ENCODE measurements at regions not wholly inside any gene's neighbourhood (a gene's known extent, or its start where the extent isn't known, plus 50 kb on each side); places are given as distances from the start of the nearest gene placed in this dataset.

DNA sequence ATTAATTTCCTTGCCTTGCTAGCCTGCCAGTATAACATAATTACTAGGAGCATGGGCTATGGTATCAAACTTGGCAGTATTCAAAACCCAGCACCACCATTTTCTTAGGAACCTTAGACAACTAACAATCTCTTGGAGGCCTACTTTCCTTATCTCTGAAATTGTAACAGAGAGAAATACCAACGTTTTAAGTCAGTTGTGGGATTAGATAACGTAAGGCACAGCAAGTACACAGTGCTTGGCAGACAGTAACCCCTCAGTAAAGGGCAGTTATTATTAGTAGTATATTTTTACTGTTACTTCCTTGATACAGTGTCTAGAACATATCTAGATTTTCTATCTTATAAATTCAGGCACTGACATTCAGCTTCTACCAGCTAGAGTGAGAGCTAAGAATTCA is 309.6 kb downstream of the ACTL7B start:
- DNase-seq = no peak

DNA sequence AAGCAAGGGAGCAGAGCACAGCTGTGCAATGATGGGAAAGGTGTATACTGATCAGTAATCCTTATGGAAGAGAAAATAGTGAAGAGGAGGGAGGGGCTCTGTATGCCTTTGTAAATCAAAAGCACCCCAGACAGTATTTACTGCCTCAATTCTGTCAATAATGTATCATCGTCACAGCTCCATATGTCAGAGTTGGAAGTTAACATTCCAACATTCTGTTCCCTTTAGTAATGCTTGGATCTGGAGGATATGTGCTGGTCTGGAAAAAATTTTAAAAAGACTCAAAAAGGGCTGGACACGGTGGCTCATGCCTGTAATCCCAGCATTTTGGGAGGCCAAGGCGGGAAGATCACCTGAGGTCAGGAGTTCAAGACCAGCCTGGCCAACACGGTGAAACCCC is 310.4 kb downstream of the ACTL7B start:
- no peak for DNase-seq

DNA sequence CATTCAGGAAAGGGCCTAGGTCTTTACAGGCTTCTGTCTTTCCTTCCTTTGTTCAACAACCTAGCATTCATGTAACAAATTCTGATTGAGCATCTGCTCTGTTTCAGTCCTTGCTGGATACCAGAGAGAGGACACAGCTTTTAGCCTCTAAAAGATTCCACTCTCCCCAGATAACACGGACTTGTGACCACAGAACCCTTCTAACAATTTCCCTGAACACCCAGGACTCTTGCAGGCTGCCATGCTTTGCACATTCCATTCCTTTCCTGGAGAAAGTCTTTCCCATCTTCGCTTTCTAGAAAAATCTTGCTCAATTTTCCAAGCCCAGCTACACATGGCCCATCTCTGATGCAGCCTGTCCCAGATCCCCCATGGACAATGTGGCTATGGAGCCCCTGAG is 310.9 kb downstream of the ACTL7B start:
- DNase-seq = no peak

DNA sequence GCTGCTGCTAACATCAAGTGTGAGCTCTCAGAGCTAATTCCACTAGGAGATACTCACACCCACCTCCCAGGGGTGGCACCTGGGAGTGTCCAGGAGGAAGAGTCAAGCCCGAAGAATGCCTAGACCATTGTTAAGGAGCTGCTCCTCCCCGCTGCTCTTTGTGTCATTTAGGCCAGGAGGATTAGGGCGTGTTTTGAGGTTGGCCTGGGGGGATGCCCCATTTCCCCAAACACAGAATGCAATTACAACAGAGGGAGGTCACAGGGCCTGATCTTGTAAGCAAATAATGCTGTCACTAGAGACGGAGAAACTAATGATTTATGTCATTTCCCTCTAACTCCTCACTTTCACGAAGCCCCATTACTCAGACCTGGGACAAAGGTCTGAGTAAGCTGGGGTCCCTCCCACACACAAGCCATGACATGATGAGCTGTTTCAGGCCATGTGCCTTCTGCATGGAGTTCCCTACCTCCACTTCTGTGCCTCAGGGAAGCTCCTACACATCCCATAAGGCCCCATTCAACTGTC is 312.5 kb downstream of the ACTL7B start:
- no peak for DNase-seq

DNA sequence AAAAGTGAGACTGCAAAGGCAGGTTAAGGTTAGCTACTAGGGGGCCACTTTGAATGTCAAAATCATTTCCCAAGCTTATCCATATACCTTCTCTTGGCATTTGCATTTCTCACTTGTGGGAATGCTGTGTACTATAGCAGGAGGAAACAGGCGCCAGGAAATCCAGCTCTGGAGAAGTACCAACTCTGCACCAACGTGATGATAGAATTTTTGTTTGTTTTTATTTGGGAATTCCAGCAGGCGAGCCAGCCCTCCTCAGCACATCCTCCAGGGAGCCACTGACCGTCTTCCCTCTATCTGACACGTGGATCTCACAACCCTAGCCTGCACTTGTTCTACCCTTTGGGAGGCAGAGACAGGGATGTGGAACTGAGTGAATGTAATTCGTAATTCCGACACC is 318.0 kb downstream of the ACTL7B start:
- no peak for DNase-seq

DNA sequence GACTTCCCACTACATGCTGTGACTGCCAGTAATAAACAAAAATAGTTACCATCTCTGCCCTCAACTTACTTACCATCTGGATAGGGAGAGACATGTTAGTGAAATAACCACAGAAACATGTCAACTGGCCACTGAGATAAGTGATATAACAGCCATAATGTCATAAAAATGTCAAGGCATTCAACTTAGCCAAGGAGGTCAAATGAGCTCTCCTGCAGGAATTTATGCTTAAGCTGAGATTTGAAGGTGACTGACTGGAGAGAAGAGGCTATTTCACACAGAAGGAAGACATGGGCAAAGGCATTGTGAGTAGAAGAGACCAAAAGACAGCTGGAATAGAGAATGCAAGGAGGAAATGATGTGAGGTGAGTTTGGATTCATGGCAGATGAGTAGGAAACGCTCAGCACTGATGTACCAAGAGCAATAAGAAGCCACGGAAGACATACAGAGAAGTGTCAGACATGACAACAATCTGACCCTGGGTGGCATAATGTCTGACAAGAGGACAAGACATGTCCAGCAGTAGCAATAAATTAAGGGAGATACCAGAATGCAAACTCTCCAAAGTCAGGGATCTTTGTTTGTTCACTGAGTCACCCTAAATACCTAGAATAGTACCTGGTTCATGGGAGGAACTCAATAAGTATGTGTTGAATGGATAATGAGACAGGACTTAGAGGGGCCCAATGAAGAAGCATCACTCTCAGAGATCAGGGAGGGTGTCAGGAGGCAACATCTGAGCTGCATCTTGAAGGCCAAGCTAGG is 318.8 kb downstream of the ACTL7B start:
- no peak for DNase-seq

DNA sequence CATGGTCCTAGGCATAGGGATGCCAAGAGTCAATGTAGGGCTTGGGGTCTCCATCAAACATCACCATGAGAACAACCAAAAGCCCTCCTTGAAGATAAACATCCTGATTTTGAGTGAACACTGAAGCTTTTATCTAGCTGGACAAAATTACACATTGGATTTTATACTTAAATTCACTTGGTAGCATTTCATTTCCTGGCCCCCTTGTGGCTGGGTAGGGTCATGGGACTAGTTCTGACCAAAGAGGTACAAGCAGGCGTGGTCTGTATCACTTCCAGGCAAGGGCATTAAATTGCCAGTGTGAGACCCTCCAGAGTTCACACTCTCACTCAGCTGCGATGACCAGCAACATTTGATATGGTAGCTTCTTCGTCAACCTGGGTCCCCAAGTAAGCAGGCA is 320.3 kb downstream of the ACTL7B start:
- DNase-seq = no peak

DNA sequence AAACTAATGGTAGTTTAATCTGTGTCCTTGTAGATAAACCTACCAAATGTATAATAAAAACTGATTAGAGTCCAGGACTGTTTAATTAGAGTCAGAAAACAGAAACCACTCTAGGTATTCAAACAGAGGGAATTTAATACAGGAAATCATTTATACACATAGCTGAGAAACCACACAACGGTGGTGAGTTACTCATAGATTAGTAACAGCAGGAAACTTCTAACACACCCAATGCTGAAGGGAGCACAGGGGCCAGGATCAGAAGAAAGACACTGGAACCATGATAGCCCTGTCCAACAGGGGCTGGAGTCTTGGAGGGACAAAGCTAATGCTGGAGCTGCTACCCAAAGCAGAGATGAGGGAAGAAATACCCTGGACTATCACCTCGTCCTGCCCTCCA is 321.0 kb downstream of the ACTL7B start:
- no peak for DNase-seq

DNA sequence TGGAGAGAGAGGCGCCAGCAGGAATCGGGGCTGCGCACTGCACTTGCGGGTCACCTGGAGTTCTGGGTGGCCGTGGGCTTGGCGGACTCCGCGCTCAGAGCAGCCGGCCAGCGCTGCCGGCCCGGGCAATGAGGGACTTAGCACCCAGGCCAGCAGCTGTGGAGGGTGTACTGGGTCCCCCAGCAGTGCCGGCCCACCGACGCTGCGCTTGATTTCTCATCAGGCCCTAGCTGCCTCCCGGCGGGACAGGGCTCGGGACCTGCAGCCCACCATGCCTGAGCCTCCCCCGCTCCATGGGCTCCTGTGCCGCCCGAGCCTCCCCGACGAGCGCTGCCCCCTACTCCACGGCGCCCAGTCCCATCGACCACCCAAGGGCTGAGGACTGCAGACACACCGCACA is 325.6 kb downstream of the ACTL7B start:
- no peak for DNase-seq

DNA sequence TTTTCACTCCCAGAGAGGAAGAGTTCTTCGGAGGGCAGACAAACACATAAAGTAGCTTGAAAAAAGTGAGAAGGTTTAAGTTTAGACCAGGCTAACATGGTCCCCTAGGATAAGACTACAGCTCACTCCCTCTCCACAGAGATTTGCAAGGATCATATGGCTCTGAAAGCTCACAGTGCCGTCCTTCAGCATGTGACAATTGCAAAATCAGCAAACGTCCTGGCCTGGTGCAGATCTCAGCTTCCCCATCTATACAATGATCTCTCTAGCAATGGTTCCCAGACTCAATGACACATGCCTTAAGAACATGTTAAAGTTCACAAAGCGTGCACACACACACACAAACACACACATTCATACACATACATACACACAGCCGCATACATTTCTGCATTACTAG is 327.6 kb downstream of the ACTL7B start:
- no peak for DNase-seq

DNA sequence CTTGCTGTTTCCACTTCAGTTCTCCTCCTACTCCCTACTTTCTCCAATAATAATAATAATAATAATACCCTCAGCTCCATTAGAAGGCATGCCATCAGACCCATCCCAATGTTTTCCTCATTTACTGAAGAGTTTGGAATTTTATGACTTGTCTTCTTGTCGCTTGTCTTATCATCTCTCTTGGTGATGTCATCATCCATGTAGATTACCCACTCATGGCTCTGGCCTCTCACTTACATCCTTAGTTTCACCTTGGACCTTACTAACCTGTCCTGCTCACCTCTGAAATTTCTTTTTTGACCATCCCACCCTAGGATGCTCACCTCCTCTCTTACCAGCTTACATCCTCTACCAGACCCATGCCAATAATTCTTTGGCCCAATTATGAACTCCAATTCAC is 329.3 kb downstream of the ACTL7B start:
- DNase-seq = no peak

DNA sequence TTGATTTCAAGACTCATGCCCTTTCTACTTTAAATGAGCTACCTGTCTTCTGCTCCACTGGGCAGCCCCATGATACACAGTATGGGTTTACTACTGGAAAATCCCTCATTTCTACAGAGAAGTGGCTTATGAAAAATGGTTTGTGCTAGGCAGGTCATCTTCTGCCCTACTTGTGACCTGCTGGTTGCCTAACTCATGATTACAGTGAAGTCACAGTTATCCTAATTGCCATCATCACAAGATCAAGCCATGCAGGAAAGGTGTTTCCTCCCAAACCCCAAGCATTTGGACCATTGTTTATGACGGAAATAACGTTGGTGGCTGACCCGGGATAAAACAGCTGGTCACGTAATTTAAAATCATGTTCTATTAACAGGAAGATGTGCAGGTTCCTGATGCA is 330.6 kb downstream of the ACTL7B start:
- DNase-seq = no peak

DNA sequence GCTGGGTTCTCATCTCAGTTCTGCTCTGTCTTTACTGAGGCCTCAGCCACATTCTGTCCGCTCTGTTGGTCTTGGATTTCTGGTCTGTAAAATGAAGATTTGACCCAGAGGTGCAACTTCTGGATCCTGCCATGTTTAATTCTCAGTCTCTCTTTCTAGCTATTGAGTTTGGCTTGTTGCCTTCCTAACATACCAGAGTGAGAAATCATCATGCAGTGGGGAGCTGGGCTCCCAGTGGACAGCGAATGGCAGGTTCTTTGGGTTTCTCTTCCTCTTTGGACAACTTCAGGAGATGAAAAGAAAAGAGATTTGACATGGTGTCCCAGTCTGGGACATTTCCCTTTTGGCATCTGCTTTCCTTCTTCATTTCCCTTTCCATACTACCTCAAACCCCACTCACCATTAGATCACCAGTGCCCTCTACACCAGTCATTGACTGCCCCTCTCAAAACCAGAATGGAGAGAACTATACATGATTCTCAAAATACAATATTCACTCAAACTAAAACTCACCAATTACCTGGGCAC is 334.7 kb downstream of the ACTL7B start:
- DNase-seq = no peak

DNA sequence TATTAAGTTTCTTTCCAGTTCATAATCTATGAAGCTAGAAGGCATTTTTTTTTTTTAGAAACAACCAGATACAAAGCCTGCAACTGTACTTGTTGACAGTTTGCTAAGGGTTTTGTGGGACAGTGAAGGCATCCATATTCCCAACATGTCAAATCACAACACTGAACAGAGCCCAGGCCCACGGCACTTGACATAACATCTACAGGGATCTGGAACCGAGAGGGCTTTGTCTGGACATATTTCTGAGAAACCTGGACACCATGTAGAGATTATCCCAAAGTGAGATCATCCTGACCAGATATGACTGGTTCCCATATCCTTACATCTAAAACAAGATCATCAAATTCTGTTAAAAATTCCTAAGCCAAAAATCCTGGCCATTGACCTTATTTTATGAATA is 336.3 kb downstream of the ACTL7B start:
- DNase-seq = no peak

DNA sequence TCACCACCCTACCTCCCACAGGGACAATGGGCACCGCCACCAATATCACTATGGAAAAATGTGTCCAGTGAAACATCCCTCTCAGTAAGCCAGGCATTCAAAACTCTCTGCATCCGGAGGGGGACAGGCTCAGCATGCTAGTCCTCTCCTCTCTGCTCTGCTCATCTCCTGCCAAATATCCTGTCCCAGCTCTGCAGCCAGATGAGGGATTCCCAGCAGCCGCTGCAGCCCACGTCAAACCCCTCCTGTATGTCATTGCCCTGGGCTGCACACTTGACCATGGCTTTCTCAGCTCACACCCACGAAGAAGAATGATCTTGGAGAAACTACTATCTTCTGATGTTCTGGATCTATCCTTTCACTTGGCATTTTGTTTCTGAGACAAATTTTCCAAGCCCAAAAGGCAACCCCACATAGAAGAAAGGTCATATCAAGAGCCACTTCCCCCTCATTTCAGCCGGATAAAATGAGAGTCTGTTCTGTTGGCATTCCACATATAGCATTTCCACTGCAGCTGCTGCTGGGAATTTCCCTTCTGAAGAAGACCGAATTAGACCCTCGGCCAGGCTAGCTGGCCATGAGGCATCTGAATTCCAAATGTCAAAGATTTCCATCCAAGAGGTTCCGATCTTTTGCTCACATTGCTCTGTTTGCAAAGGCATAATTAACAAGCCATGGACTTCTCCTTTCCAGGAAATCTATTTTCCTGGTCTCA is 338.0 kb downstream of the ACTL7B start:
- no peak for DNase-seq

DNA sequence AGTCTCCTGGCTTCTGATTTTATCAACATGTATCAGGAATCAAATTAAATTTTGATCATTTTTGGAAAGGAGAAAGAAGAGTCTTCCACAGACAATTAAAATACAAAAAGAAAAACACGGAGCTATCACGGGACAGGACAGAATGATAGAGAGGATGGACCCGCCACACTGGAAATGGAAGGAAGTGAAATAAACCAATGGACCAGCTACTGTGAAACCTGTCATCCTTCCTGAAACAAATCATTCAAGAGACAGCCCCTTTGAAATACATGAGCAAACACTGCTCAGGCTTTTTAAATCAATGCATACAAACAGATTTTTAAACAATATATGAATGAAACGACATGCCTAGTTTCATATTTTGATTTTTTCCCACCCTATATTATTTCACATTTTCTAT is 339.4 kb downstream of the ACTL7B start:
- DNase-seq = no peak

DNA sequence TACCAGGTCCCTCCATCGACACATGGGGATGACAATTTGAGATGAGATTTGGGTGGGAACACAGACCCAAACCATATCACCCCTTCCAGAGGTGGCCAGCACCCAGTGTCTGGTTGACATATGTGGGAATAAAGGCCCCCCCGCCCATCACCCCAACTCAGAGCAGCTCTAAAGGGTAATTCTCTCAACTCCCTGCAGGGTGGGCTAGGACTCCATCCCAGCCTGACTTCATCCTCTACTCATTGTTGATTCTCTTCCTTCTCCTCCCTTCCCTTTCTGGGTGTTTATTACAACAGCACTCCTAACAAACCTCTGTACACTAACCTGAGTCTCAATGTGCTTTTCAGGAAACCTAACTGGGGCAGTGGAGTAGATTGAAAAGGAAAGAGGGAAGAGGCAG is 339.9 kb downstream of the ACTL7B start:
- no peak for DNase-seq

DNA sequence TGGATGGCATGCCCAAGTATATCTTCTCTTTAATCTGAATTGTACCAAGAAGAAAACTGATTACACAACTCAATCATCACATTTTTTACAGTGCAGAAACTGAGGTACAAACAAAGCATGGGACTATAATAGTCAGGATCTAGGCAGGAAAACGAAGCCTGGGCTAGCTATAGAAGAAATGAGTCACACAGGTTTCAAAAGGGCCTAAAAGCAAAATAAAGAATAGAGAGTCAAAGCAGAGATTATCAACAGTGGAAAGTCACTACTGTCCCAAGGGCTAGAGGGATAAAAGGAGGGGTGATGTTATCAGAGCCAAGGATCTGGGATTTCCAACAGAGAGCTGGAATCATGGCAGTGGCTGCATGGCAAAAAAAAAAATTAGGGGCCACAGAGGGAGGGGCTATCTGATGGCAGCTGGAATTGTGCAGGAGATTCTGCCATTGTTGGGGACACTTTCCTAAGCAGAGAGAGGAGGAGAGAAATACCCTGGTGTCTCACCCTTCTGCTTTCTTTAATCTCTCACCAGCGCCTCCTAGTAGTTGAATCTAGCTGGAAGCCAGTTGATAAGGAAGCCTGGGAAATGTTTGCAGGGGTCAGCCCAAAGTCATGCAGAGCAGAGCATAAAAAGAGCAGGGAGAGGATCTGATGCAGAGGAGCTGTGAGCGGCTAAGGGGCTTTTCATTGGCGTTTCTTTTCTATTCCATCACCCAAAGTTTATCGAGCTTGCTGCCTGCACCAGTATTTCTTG is 343.2 kb downstream of the ACTL7B start:
- DNase-seq = no peak

DNA sequence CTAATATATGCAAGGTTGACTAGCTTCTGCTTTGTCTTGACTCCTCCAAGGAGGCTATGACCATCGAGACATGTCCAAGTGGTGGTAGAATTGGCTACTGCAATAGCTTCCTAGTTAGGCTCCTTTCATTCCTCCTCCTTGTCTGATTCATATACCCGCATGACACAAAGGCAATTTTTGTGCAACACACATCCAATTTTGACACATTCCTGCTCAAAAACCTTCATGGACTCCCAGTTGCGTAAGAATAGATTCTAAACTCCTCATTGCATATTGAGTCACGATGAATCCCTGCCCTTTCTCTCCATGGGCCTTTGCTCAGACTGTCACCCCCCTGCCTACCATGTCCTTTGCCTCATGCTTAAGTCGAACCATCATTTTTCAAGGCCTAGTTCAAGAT is 344.5 kb downstream of the ACTL7B start:
- no peak for DNase-seq

DNA sequence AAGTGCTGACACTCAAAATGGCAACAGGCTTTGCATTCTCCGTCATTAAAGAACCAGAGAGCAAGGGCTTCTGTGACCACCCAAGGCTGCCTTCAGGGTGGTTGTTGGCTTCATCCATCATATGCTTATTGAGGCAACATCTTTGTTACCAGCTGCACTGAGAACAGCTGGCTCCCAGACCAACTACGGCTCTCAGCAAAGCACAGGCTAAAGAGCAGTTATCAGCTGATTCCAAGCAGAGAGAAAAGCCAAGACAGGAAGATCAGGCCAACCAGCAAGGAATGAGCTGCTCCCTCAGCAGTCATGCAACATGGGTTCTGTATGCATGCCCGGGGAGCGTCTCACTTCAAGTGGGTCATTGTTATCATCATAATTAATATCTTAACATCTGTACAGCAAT is 358.9 kb downstream of the ACTL7B start:
- DNase-seq = no peak

DNA sequence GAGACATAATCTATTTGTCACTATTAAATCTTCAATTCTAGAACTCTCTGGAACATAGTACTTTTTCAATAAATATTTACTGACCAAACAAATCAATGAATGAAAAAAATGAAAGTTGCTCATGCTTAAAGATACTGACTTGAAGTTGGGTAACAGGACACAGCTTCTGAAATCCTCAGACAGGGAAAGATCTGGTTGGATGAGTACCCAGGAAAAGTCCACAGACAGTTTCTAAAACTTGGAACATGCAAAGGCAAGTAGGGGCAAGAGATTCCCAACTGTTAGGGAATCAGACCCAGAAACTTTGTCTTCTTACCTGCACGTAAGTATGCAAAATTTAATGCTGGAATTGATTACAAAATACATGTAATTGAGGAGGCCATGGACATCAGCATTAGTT is 366.2 kb downstream of the ACTL7B start:
- no peak for DNase-seq

DNA sequence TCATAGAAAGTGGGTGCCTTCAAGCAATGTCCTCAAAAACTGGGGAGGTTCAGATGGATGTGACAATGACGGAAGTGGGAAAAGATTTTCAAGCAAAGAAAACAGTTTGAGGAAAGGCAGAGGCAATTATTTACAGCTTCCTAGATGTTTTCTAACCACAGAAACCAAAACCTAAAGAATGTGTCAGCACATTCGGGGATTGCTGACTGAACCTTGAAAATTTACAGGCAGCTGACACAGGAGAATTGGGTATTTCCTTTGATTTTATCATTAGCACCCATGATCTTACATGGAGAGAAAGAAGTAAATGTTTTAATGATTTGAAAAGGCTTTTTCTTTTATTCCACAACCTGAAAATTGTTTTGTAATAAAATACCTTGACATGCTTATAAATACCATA is 369.0 kb downstream of the ACTL7B start:
- DNase-seq = no peak

DNA sequence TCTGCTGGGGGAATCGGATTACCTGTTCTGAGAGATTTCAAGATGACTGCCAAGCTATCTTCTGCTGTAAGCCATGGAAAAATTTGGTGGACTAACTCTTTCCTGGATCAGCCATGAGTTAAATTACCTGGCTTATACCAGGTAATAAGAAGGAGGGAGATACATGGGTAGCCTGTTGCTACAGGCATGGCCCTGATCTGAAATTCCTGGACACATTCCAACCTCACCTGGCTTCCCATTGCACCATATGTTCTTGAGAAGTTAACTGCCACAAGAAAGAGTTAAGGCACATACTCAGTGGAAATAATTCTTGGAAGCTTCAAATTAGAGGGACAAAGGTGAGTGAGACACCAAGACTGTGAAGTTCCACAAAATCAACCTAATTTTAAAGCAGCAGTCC is 371.3 kb downstream of the ACTL7B start:
- no peak for DNase-seq

DNA sequence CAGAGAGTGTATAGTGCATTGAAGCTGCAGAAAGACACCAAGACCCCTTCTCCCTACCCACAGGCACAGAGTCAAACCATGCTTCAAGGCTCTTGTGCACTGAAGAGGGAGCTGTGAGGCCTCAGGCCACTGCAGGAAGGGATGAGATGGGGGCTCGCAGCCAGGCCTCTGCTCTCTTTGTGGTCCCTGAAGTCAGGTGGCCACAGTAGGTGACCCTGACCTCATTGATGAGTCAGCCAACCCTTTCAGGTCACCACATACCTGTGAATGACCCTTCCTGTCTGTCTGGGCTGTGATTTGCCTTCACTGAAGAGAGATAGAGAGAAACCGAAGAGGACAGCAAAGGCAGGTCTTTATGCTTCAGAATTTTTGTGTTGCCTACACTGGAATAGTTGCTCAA is 372.1 kb downstream of the ACTL7B start:
- no peak for DNase-seq

Data from CD4-positive, alpha-beta T cell treated with Interleukin-4 for 4 hours (primary cell).